SK-N-DZ (cell line): ENCODE measurements at regions not wholly inside any gene's neighbourhood (a gene's known extent, or its start where the extent isn't known, plus 50 kb on each side); places are given as distances from the start of the nearest gene placed in this dataset.

Source experiments
- DNase-seq: peaks from one replicate; pipeline ENCODE4 v3.0.0-alpha.2; 2015; ENCODE audit warnings: low spot score

GRCh38 chr20:58162986-58163385, 65.5 kb downstream of the ANKRD60 start:
- no peak for DNase-seq

- DNase-seq, result no peak
Observed at GRCh38 chr20:58161192-58161591, 67.3 kb downstream of the ANKRD60 start.

DNA sequence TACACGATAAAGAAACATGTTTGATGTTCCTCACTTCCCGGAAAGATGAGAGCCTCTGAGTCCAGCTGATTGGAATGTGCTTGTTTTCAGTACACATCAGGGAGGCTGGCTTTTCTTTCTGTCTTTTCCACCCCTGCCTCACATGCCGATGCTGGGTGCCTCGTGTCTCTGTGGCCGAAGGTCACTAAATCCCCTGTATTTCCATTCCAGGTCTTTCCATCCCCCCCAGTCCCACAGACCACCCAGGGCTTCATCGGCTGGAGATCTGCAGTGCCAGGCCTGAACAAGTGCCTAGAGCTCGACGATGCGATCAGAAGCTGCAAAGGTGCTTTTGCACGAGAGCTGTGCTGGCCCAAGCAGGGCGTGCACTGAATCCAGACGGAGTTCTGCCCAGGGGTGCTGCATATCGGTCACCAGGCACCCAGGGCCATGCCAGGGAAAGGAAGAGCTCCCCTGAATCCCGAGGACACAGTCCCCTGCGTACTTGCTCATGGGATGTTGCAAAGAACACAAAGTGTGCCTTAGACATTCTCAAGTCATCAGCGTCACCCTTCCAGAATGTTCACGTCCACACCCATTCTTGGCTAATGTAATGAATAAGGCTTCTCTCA, 67.9 kb downstream of the ANKRD60 start:
- no peak for DNase-seq

GRCh38 chr20:58155148-58155925, 73.1 kb downstream of the ANKRD60 start:
- no peak for DNase-seq

GRCh38 chr20:58154113-58154512, 74.3 kb downstream of the ANKRD60 start:
- no peak for DNase-seq

GRCh38 chr20:58153121-58153520, 75.3 kb downstream of the ANKRD60 start:
- no peak for DNase-seq

- DNase-seq, result no peak
Observed at GRCh38 chr20:58150772-58151171, 77.7 kb downstream of the ANKRD60 start.

GRCh38 chr20:58149437-58150091, 78.9 kb downstream of the ANKRD60 start:
- DNase-seq, result no peak

DNA sequence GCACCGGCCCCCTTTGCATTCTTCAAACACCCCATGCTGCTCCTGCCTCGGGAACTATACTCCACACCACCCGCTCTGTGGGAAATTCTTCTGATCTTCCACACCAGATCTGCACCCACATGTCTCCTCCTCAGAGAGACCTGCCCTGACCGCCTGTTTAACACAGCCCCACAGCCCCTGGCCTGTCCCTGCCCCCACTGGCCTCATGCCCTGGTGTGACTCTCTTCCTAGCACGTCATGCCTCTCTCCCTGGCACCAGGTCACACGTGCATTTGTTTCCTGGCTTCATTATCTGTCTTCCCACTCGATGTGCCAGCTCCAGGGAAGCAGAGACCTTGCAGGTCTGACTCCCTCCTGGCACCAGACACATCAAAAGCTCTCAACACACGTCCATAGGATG, 79.6 kb downstream of the ANKRD60 start:
- no peak for DNase-seq

DNA sequence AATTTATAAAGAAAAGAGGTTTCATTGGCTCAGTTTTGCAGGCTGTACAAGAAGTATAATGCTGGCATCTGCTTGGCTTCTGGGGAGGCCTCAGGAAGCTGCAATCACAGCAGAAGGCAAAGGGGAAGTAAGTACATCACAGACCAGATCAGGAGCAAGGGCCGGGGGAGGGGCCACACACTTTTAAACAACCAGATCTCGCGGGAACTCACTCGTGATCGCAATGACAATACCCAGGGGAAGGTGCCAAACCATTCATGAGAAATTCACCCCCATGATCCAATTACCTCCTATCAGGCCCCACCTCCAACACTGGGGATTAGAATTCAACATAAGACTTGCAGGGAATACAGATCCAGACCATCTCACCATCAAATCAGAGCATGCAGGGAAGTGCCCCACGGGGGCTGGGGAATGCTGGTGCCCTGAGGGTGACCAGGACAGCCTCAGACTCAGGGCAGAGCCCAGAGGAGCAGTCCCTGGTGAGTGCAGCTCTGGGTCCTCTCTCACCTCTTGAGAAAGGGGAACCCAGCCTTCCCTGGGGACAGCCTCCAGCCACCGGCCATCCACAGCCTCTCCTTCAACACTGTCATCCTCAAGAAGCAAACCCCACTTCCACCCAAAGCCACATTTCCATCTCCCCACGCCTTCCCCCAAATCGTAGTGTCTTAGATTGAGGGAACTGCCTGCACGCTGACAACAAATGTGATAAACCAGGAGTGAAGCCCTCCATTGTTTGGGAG, 80.7 kb downstream of the ANKRD60 start:
- no peak for DNase-seq

DNA sequence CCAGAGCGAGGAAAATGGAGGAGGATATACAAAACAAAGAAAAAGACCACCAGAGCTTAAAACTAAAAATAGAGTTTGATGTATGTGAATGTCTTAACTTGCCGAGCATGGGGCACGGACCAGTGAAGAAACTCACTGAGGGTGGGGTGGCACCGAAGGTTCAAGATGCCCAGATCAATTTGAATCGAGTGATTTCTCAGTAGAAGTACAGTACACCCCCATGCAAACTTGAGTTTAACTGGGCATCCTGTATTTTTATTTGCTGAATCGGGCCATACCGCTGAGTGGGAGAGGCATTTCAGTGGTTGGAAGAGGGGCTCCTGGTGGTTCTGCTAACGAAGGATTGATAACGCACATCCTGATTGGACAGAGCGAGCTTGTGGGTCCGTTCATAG, 81.7 kb downstream of the ANKRD60 start:
- no peak for DNase-seq

DNA sequence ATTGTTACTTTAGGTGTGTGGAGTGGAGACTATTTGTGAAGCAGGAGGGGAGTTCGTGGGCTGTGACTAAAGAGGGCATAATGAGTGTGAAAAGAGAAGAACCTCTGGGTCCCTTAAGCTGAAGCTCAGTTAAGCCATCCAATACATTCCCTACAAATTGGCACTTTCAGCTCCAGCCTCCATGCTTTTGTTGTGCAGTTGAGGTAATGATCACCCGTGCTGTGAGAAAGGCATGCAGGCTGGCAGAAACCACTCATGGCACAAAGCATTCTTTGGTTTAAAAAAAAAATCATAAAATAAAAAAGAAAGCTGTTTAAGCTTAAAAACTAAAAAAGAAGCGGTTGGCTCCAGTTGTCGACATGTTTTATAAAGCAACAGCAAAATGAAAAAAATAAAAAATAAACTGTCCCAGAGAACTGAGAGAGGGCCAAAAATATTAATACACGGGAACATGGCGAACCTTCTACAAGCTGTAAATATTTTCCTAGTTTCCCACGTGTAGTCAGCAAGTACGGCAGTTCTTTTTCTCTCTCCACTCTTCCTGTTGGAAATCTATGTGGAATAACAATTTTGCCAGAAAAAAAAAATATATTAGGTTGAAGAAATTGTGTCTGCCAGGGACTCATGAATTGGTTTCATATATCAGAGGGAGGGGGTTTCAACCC, 82.2 kb downstream of the ANKRD60 start:
- DNase-seq, result no peak

- DNase-seq, result no peak
Observed at GRCh38 chr20:58145506-58146080, 82.9 kb downstream of the ANKRD60 start.

GRCh38 chr20:58144096-58144495, 84.4 kb downstream of the ANKRD60 start:
- DNase-seq, result no peak

- DNase-seq, result no peak
Observed at GRCh38 chr20:58143531-58143930, 84.9 kb downstream of the ANKRD60 start.

DNA sequence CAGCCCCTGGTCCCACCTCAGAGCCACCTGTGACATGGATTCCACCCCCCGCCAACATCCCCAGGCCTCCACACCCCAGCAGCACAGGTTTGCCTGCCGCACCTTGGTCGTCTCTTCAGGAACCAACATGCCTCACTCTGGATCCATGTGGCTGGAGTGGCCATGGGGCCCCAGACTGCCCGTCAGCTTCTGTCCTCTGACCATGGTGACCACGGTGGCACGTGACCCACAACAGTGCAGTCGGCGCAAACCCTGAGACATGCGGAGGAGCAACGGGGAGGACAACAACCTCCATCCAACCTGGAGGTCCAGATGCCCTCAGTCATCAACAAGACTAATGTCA, 85.6 kb downstream of the ANKRD60 start:
- no peak for DNase-seq

DNA sequence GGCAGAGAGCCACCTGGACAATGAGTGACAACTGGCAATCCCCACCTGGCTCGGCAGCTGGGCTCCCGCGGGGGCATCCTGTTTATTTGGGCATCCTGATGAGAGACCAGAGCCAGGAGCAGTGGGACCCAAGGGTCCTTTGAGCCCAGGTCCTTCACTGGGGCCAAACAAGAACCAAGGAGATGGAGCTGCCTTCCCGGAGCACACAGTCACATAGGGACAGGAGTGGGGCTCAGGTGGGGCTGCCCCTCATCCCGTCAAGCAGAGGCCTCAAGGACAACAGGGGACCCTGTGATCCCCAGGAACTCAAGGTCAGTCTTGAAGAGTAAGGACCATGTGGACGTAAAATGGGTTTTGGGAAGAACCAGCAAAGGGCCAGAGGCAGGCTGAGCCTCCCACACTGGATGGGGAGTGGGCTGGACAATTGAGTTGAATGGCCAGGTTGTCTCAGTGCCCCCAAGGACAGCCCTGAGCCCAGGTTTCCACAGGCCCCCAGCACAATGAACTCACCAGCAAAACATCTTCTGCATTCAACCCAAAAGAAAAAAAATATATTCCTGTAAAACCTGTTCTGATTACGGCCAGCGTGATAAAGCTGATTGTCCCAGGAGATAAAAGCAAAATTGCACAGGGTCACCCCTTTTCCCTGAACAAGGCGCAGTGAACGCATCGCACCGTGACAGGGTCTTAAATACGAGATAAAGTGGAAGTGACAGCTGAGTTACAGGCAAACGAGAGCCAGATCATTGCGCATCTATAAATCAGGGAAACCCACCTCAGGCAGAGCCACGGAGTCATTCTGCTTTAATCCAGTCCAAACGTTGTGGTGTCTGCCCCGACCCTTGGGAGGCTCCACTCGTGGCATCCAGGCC, 86.2 kb downstream of the ANKRD60 start:
- no peak for DNase-seq

- DNase-seq, result no peak
Observed at GRCh38 chr20:58141496-58141895, 87.0 kb downstream of the ANKRD60 start.

GRCh38 chr20:58140787-58141425, 87.5 kb downstream of the ANKRD60 start:
- DNase-seq, result no peak
